ENCODE measurements at regions not wholly inside any gene's neighbourhood (a gene's known extent, or its start where the extent isn't known, plus 50 kb on each side); places are given as distances from the start of the nearest gene placed in this dataset.

DNA sequence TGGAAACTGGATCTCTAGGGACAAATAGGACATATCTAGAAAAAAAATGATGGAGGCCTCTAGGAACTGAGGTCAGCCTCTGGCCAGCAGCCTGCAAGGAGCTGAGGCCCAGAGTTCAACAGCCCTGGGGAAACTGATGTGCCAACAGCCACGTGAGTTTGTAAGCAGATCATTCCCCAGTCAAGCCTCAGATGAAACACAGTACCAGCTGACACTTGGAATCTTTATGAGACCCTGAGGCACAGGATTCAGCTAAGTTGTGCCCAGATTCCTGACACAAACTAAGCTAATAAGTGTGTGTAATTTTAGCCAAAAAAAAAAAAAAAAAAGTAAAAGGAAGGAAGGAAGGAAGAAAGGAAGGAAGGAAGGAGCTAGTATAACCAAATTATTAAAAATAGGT is 1059.8 kb upstream of the MAP3K7 start:
- Mint-ChIP-seq H3K27me3 (ENCODE audit: low read depth) (no peaks in the 10 kb centered on the region), H3K4me1 (ENCODE audit: low read depth) (no peaks in the 10 kb centered on the region), H3K36me3 (ENCODE audit: low read depth) (no peaks in the 10 kb centered on the region), H3K9me3 (no peaks in the 10 kb centered on the region), H3K27ac (no peak overlapping the region), H3K4me3 (ENCODE audit: low read depth) (no peak overlapping the region)
- intact Hi-C loops (cut with micrococcal nuclease), result no loop called here
- no peak for DNase-seq (ENCODE audit: low spot score)

DNA sequence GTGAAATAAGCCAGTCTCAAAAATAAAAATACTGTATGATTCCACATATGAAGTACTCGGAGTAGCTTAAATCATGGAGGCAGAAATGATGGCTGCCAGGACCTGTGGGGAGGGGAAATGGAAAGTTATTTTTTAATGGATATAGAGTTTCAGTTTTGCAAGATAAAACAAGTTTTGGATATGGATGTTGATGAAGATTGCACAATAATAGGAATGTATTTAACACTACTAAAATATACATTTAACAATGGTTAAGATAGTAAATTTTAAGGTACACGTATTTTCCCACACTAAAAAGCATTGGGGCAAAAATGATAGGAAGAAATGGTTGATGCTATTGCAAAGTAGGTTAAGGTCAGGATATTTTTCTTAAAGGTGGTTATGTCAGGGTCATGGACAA is 1058.9 kb upstream of the MAP3K7 start:
- Mint-ChIP-seq H3K27ac (no peak overlapping the region), H3K4me1 (ENCODE audit: low read depth) (no peaks in the 10 kb centered on the region), H3K9me3 (no peaks in the 10 kb centered on the region), H3K4me3 (ENCODE audit: low read depth) (no peak overlapping the region), H3K36me3 (ENCODE audit: low read depth) (no peaks in the 10 kb centered on the region), H3K27me3 (ENCODE audit: low read depth) (no peaks in the 10 kb centered on the region)
- DNase-seq (ENCODE audit: low spot score), result no peak
- intact Hi-C loops (cut with micrococcal nuclease), result no loop called here

DNA sequence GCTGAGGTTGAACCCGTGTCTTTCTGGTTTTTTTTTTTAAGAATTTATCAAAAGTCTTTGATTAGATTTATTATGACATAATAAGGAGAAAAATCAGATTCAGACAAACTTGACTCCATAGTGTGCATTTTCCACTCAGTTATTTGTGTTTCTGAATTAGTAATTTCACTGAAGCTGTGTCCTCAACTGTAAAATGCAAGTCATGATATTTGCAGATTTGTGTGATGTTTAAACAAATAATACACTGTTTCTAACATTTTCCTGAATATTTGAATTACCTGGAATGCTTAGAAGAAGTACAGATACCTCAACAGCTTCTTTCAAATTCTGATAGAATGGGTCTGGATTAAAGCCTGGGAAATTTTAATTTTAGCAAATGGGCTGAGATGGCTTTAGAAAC is 1050.3 kb upstream of the MAP3K7 start:
- Mint-ChIP-seq H3K36me3 (ENCODE audit: low read depth) (no peaks in the 10 kb centered on the region), H3K4me1 (ENCODE audit: low read depth) (no peaks in the 10 kb centered on the region), H3K9me3 (no peaks in the 10 kb centered on the region), H3K27me3 (ENCODE audit: low read depth) (no peaks in the 10 kb centered on the region), H3K27ac (no peak overlapping the region), H3K4me3 (ENCODE audit: low read depth) (no peak overlapping the region)
- intact Hi-C loops (cut with micrococcal nuclease), result no loop called here
- no peak for DNase-seq (ENCODE audit: low spot score)

DNA sequence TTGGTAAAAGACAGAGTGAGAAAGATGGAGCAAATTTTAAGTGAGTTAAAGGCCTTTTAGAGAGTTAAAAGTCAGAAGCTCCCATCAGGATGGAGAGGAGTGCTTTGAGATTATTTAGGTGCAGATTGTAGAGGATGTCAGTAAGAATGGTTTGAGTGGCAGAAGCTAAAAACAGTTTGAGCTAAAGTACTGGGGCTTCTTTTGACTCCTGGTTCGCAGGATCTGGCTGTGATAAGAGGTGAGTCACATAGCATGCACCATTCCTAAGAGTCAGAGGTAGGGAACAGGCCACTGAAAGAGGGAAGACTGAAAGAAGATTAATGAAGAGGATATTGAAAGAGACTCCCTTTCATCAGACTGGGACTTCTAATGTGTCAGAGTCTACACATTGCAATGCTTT is 1047.9 kb upstream of the MAP3K7 start:
- H3K9me3 Mint-ChIP-seq, result no peaks in the 10 kb centered on the region

DNA sequence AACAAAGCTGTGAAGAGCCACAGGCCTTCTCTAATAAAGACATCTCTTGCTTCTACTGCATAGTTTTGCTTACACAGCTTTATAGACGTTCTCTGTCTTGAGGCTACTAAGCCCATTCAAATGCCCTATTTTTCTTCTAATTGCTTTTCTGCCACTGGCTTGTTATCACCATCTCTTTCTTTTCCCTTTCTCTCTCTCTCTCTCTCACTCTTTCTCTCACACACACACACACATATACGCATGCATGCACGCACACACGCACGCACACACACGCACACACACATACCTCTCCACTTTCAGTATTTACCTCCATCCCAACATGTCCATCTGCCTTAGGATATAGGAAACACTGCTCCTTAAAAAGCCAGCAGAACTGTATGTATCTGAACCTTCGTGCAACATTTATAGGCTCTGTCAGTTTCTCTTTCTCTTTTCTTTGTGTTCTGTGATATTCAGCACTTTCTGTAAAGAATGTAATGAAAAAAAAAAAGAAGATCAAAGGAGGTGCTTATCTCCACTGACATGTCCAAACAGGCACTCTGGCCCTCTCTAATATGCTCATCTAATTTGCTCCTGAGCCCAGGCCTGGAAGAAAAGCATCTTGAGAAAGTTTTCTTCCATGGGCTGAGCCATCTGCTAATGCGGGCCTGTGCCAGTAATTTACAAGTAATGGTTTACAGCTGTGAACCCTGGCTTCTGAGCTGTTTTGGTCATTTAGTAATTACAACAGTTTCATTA is 1046.7 kb upstream of the MAP3K7 start:
- no peak overlapping the region for H3K4me3 Mint-ChIP-seq (ENCODE audit: low read depth)
- no peaks in the 10 kb centered on the region for H3K4me1 Mint-ChIP-seq (ENCODE audit: low read depth)
- no peaks in the 10 kb centered on the region for H3K36me3 Mint-ChIP-seq (ENCODE audit: low read depth)
- no peaks in the 10 kb centered on the region for H3K27me3 Mint-ChIP-seq (ENCODE audit: low read depth)
- H3K27ac Mint-ChIP-seq, result no peak overlapping the region
- intact Hi-C loops (cut with micrococcal nuclease), result no loop called here
- no peaks in the 10 kb centered on the region for H3K9me3 Mint-ChIP-seq
- no peak for DNase-seq (ENCODE audit: low spot score)

More for the DNA sequence above, 1047.9 kb upstream of the MAP3K7 start:
- Mint-ChIP-seq H3K4me3 (ENCODE audit: low read depth) (no peak overlapping the region), H3K4me1 (ENCODE audit: low read depth) (no peaks in the 10 kb centered on the region), H3K27ac (no peak overlapping the region), H3K27me3 (ENCODE audit: low read depth) (no peaks in the 10 kb centered on the region), H3K36me3 (ENCODE audit: low read depth) (no peaks in the 10 kb centered on the region)
- intact Hi-C loops (cut with micrococcal nuclease), result no loop called here
- DNase-seq (ENCODE audit: low spot score), result no peak

DNA sequence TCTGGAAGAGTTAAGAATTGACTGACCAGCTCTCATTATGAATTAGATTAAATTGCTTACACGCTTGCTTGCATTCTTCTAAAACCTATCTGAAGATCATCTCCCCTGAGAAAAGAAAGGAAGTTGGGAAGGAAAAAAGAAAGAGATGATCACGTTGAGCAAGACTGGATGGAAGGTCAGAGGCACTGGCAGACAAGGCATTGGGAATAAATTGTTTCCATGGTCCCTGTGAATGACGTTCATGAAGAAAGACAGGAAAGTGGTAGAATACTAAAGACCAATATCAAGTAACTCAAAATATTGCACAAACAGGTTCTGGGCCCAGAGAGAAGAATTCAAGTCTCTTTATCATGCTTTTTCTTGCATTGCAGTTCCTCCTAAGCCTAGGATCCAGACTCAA is 1045.4 kb upstream of the MAP3K7 start:
- Mint-ChIP-seq H3K36me3 (ENCODE audit: low read depth) (no peaks in the 10 kb centered on the region), H3K27me3 (ENCODE audit: low read depth) (no peaks in the 10 kb centered on the region), H3K4me1 (ENCODE audit: low read depth) (no peaks in the 10 kb centered on the region), H3K27ac (no peak overlapping the region), H3K9me3 (no peaks in the 10 kb centered on the region), H3K4me3 (ENCODE audit: low read depth) (no peak overlapping the region)
- intact Hi-C loops (cut with micrococcal nuclease), result no loop called here
- no peak for DNase-seq (ENCODE audit: low spot score)

DNA sequence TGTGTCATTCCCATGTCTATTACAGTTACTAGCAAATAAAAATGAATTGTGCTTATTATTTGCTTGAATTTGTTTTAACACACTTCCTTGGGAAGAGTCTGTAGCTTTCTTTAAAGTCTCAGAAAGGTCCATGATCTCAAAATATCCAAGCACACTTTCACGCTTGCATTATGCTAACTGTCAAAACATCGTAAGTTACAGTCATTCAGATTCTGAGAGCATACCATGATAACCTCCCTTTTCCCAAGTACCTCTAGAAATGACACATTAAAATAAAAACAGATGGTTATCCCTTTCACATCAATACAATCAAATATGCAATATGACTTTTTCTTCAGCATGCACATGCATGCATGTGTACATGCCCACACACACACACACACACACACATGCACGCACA is 1044.4 kb upstream of the MAP3K7 start:
- H3K27ac Mint-ChIP-seq, result no peak overlapping the region
- H3K9me3 Mint-ChIP-seq, result no peaks in the 10 kb centered on the region
- no peak overlapping the region for H3K4me3 Mint-ChIP-seq (ENCODE audit: low read depth)
- DNase-seq (ENCODE audit: low spot score), result no peak
- no peaks in the 10 kb centered on the region for H3K36me3 Mint-ChIP-seq (ENCODE audit: low read depth)
- intact Hi-C loops (cut with micrococcal nuclease), result no loop called here
- H3K4me1 Mint-ChIP-seq (ENCODE audit: low read depth), result no peaks in the 10 kb centered on the region
- H3K27me3 Mint-ChIP-seq (ENCODE audit: low read depth), result no peaks in the 10 kb centered on the region

DNA sequence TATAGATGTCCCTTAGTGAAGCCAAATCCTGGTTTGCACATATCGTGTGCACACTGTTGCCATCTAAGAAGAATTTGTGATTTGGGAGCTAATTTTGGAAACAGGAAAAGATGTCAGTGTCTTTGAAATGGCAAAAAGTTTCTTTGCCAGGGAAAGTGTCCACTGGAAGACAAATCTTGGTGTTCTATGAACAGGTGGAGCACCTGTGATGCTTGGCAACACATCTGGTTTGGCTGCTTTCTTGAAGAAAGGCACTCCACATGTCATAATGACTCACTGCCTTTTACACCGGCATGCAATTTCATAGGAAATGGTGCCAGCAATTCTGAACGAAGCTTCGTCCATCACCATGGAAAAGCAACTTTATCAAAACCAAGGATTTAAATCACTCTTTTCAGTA is 1040.0 kb upstream of the MAP3K7 start:
- Mint-ChIP-seq H3K27ac (no peak overlapping the region), H3K36me3 (ENCODE audit: low read depth) (no peaks in the 10 kb centered on the region), H3K27me3 (ENCODE audit: low read depth) (no peaks in the 10 kb centered on the region), H3K9me3 (no peaks in the 10 kb centered on the region), H3K4me3 (ENCODE audit: low read depth) (no peak overlapping the region), H3K4me1 (ENCODE audit: low read depth) (no peaks in the 10 kb centered on the region)
- DNase-seq (ENCODE audit: low spot score), result no peak
- intact Hi-C loops (cut with micrococcal nuclease), result no loop called here

DNA sequence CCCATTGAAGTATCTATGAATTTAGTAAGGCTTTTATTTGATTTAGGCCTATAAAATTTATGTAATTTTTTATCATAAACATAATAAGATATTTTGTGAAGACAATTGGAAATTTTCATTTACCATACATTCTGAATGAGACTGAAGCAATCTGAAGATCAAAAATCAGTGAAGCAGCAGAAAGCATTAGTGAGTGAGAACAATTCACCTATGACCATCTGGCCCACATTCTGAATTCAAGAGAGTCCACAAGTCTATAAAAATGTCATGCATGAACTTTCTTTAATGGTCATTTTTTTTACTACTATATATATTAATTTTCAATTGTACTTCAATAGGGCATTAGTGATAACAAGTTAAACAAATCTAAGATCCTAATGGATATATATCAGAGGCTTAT is 1026.6 kb upstream of the MAP3K7 start:
- DNase-seq (ENCODE audit: low spot score), result no peak
- Mint-ChIP-seq H3K27me3 (ENCODE audit: low read depth) (no peaks in the 10 kb centered on the region), H3K9me3 (no peaks in the 10 kb centered on the region), H3K36me3 (ENCODE audit: low read depth) (no peaks in the 10 kb centered on the region), H3K4me3 (ENCODE audit: low read depth) (no peak overlapping the region), H3K27ac (no peak overlapping the region), H3K4me1 (ENCODE audit: low read depth) (no peaks in the 10 kb centered on the region)
- intact Hi-C loops (cut with micrococcal nuclease), result no loop called here

DNA sequence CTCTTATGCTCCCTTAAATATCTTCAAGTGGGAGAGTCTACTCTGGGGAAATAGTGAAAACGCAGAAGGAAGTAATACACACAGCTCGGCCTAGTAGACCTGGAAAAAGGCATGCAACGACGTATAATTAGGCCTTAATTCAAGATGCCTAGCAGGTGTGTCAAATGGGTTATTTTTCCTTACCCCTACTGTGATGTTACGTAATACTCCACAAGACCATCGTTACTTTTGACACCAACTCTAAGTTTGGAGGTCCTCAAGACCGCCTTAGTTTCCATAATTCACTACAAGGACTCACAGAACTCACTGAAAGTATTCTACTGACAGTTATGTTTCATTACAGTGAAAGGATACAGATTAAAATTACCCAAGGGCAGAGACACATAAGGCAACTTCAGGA is 1024.3 kb upstream of the MAP3K7 start:
- Mint-ChIP-seq H3K36me3 (ENCODE audit: low read depth) (no peaks in the 10 kb centered on the region), H3K4me3 (ENCODE audit: low read depth) (no peak overlapping the region), H3K27ac (no peak overlapping the region), H3K9me3 (no peaks in the 10 kb centered on the region), H3K4me1 (ENCODE audit: low read depth) (no peaks in the 10 kb centered on the region), H3K27me3 (ENCODE audit: low read depth) (no peaks in the 10 kb centered on the region)
- no peak for DNase-seq (ENCODE audit: low spot score)
- intact Hi-C loops (cut with micrococcal nuclease), result no loop called here

DNA sequence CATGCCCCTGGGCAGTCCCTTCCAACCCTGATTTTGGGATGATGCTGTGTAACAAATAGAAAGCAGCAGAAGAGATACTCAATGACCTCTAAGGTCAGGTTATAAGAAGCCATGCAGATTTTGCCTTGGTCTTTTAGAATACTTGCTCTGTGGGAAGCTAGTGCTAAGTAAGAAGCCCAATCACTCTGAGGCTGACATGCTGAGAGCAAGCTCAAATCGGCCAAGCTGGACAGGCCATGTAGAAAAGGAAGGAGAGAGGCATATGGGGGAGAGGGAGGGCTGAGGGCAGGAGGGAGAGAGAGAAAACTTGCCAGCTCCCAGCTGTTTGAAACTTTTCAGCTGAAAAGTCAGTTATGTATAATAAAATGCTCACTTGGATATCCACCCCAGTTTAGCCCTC is 1021.6 kb upstream of the MAP3K7 start:
- no peaks in the 10 kb centered on the region for H3K27me3 Mint-ChIP-seq (ENCODE audit: low read depth)
- no peaks in the 10 kb centered on the region for H3K36me3 Mint-ChIP-seq (ENCODE audit: low read depth)
- H3K9me3 Mint-ChIP-seq, result no peaks in the 10 kb centered on the region
- H3K27ac Mint-ChIP-seq, result no peak overlapping the region
- intact Hi-C loops (cut with micrococcal nuclease), result no loop called here
- H3K4me3 Mint-ChIP-seq (ENCODE audit: low read depth), result no peak overlapping the region
- H3K4me1 Mint-ChIP-seq (ENCODE audit: low read depth), result no peaks in the 10 kb centered on the region
- no peak for DNase-seq (ENCODE audit: low spot score)

DNA sequence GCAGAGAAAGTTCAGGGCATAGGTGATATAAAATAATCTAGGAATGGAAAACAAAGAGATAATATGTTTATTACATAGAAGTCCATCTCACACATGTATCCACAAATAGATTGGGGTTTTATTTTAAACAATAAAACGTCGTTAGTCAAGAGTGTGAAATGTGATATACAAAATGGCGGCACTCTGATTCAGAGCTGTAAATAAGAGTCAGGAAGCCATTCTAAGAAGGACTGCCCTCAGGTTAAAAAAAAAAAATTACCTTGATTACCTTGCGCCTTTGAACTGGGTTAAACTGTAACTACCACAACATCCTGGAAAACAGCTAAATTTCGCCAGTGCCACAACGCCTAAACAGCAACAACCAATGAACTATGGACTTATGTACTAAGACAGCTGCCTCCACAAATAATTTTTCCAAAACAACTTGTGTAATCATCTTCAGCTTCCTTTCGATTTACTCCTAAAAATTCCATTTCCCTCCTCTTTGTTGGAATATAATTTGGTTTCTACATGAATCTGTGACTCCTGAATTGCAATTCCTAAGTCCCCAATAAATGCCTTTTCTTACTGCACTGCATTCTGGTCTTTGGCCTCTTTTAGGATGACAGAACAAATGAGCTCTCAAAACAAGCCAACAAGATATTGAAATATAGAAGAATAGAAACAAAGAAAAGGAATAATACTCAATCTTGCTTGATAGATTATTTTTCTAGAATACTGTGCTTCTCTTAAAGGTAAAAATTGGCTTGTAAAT is 1019.5 kb upstream of the MAP3K7 start:
- no peak overlapping the region for H3K27ac Mint-ChIP-seq
- intact Hi-C loops (cut with micrococcal nuclease), result no loop called here
- H3K4me1 Mint-ChIP-seq (ENCODE audit: low read depth), result no peaks in the 10 kb centered on the region
- H3K27me3 Mint-ChIP-seq (ENCODE audit: low read depth), result no peaks in the 10 kb centered on the region
- H3K9me3 Mint-ChIP-seq, result no peaks in the 10 kb centered on the region
- no peak overlapping the region for H3K4me3 Mint-ChIP-seq (ENCODE audit: low read depth)
- no peaks in the 10 kb centered on the region for H3K36me3 Mint-ChIP-seq (ENCODE audit: low read depth)
- no peak for DNase-seq (ENCODE audit: low spot score)

DNA sequence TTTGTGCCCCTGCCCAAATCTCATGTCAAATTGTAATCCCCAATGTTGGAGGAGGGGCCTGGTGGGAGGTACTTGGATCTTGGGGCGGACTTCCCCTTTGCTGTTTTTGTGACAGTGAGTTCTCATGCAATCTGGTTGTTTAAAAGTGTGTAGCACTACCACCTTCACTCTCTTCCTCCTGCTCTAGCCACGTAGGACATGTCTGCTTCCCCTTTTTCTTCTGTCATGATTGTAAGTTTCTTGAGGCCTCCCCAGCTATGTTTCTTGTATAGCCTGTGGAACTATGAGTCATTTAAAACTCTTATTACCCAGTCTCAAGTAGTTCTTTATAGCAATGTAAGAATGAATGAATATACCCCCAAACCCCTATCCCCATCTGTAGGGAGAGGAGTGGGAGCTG is 1013.7 kb upstream of the MAP3K7 start:
- Mint-ChIP-seq H3K9me3 (no peaks in the 10 kb centered on the region), H3K4me1 (ENCODE audit: low read depth) (no peaks in the 10 kb centered on the region), H3K27me3 (ENCODE audit: low read depth) (no peaks in the 10 kb centered on the region), H3K4me3 (ENCODE audit: low read depth) (no peak overlapping the region), H3K27ac (no peak overlapping the region), H3K36me3 (ENCODE audit: low read depth) (no peaks in the 10 kb centered on the region)
- no peak for DNase-seq (ENCODE audit: low spot score)
- intact Hi-C loops (cut with micrococcal nuclease), result no loop called here

Data from activated T-helper 2 cell treated with anti-CD3 and anti-CD28 coated beads, Interferon-gamma antibody, Interleukin-2, Interleukin-4, amounts not matched to agents 10 μg/mL and 5 μg/mL and 100 μg/mL, durations not matched to agents 14 hours and 24 hours and 36 hours (primary cell).